Vagina (tissue), 2 donors: ENCODE measurements at regions not wholly inside any gene's neighbourhood (a gene's known extent, or its start where the extent isn't known, plus 50 kb on each side); places are given as distances from the start of the nearest gene placed in this dataset.

ENCODE experiments used
- DNase-seq, 2 donors: peaks; one replicate each; pipeline ENCODE4 v3.0.0-alpha.2; 2017; ENCODE audit errors: extremely low spot score in 2 of 2
- H3K27ac ChIP-seq: fragments of 200-600 bp; sonication (generic); one replicate; pipeline ENCODE4 v1.5.1; 2019
- H3K27me3 ChIP-seq: fragments of 200-600 bp; sonication (generic); one replicate; pipeline ENCODE4 v1.5.1; 2019
- H3K36me3 ChIP-seq, 2 donors: fragments of 200-600 bp; sonication (generic); one replicate each; pipeline ENCODE4 v1.5.1; 2017 to 2019
- H3K4me1 ChIP-seq: fragments of 200-600 bp; sonication (generic); one replicate; pipeline ENCODE4 v1.5.1; 2019
- H3K4me3 ChIP-seq, 2 donors: fragments of 200-600 bp; sonication (generic); 1 replicate in 1 of 2; 2 replicates in 1 of 2; pipeline ENCODE4 v1.5.1; 2016 to 2019
- H3K9me3 ChIP-seq: fragments of 200-600 bp; sonication (generic); one replicate; pipeline ENCODE4 v1.5.1; 2019
- CTCF ChIP-seq, 3 experiments: fragments of 450-650 bp in 2 of 3; fragments of 200-600 bp in 1 of 3; sonication (generic) in 1 of 3; IDR thresholded peaks; one replicate each; pipeline ENCODE4 v1.5.1; 2017 to 2019; ENCODE audit warnings: antibody characterized with exemption in 3 of 3, mild to moderate bottlenecking in 2 of 3, moderate library complexity in 2 of 3
- POLR2A ChIP-seq, 2 donors: fragments of 450-650 bp; IDR thresholded peaks; one replicate each; pipeline ENCODE4 v1.6.1; 2017; ENCODE audit warnings: antibody characterized with exemption in 2 of 2, mild to moderate bottlenecking in 2 of 2, moderate library complexity in 2 of 2
- POLR2AphosphoS5 ChIP-seq, 2 donors: sonication (generic); formaldehyde crosslinking; IDR thresholded peaks; one replicate each; pipeline ENCODE4 v1.9.0; 2017; ENCODE audit warnings: antibody characterized with exemption in 2 of 2, mild to moderate bottlenecking in 2 of 2, low read depth in 1 of 2; ENCODE audit not compliant: insufficient read depth in 1 of 2
- intact Hi-C: fragments of 100-400 bp; cut with DNase I; formaldehyde crosslinking; loops from one replicate; pipeline ENCODE4 v1.15.1; 2023

- no peak for TF ChIP-seq CTCF (IDR thresholded peaks at IDR 0.05)
- no peaks in the 10 kb centered on the region for H3K4me1 ChIP-seq
- H3K36me3 ChIP-seq, result no peaks in the 10 kb centered on the region
- H3K27ac ChIP-seq, result no peak overlapping the region
- H3K9me3 ChIP-seq, result no peaks in the 10 kb centered on the region
- intact Hi-C loops, result no loop called here
- H3K4me3 ChIP-seq, result no peak overlapping the region
- DNase-seq, result no peak
- no peaks in the 10 kb centered on the region for H3K27me3 ChIP-seq
Measured at GRCh38 chr4:166527500-166527899, 654.5 kb downstream of the TLL1 start.

- Histone ChIP-seq H3K9me3 (no peaks in the 10 kb centered on the region), H3K4me1 (no peaks in the 10 kb centered on the region), H3K4me3 (no peak overlapping the region), H3K36me3 (no peaks in the 10 kb centered on the region), H3K27ac (no peak overlapping the region), H3K27me3 (no peaks in the 10 kb centered on the region)
- no peak for DNase-seq
- no peak for TF ChIP-seq CTCF (IDR thresholded peaks at IDR 0.05)
- no peak for TF ChIP-seq POLR2AphosphoS5 (IDR thresholded peaks at IDR 0.05; ENCODE audit: insufficient read depth in 1 of 2, low read depth in 1 of 2)
- intact Hi-C loops, result no loop called here
Measured at GRCh38 chr4:166531703-166532102, 658.7 kb downstream of the TLL1 start.

- DNase-seq, result no peak
- Histone ChIP-seq H3K4me1 (no peaks in the 10 kb centered on the region), H3K36me3 (no peaks in the 10 kb centered on the region), H3K4me3 (no peak overlapping the region), H3K27me3 (no peaks in the 10 kb centered on the region), H3K9me3 (no peaks in the 10 kb centered on the region), H3K27ac (no peak overlapping the region)
- intact Hi-C loops, result no loop called here
- no peak for TF ChIP-seq CTCF (IDR thresholded peaks at IDR 0.05)
- no peak for TF ChIP-seq POLR2A (IDR thresholded peaks at IDR 0.05)
- no peak for TF ChIP-seq POLR2AphosphoS5 (IDR thresholded peaks at IDR 0.05; ENCODE audit: insufficient read depth in 1 of 2, low read depth in 1 of 2)
Measured at GRCh38 chr4:166535865-166536264, 662.8 kb downstream of the TLL1 start.

- H3K36me3 ChIP-seq, result no peaks in the 10 kb centered on the region
- no peak overlapping the region for H3K27ac ChIP-seq
- H3K27me3 ChIP-seq, result no peaks in the 10 kb centered on the region
- H3K4me3 ChIP-seq, result no peak overlapping the region
- TF ChIP-seq POLR2A (IDR thresholded peaks at IDR 0.05), result no peak
- TF ChIP-seq CTCF (IDR thresholded peaks at IDR 0.05), result no peak
- TF ChIP-seq POLR2AphosphoS5 (IDR thresholded peaks at IDR 0.05; ENCODE audit: insufficient read depth in 1 of 2, low read depth in 1 of 2), result no peak
- no peaks in the 10 kb centered on the region for H3K9me3 ChIP-seq
- intact Hi-C loops, result no loop called here
- no peaks in the 10 kb centered on the region for H3K4me1 ChIP-seq
- no peak for DNase-seq
Measured at GRCh38 chr4:166538491-166539005, 665.5 kb downstream of the TLL1 start.

- H3K36me3 ChIP-seq, result no peaks in the 10 kb centered on the region
- DNase-seq, result no peak
- TF ChIP-seq POLR2A (IDR thresholded peaks at IDR 0.05), result no peak
- TF ChIP-seq POLR2AphosphoS5 (IDR thresholded peaks at IDR 0.05; ENCODE audit: insufficient read depth in 1 of 2, low read depth in 1 of 2), result no peak
- TF ChIP-seq CTCF (IDR thresholded peaks at IDR 0.05), result no peak
- no peak overlapping the region for H3K27ac ChIP-seq
- intact Hi-C loops, result no loop called here
- no peaks in the 10 kb centered on the region for H3K9me3 ChIP-seq
- no peaks in the 10 kb centered on the region for H3K27me3 ChIP-seq
- no peaks in the 10 kb centered on the region for H3K4me1 ChIP-seq
- H3K4me3 ChIP-seq, result no peak overlapping the region
Measured at GRCh38 chr4:166546009-166546408, 673.0 kb downstream of the TLL1 start.
